ENCODE measurements at regions not wholly inside any gene's neighbourhood (a gene's known extent, or its start where the extent isn't known, plus 50 kb on each side); places are given as distances from the start of the nearest gene placed in this dataset.

DNA sequence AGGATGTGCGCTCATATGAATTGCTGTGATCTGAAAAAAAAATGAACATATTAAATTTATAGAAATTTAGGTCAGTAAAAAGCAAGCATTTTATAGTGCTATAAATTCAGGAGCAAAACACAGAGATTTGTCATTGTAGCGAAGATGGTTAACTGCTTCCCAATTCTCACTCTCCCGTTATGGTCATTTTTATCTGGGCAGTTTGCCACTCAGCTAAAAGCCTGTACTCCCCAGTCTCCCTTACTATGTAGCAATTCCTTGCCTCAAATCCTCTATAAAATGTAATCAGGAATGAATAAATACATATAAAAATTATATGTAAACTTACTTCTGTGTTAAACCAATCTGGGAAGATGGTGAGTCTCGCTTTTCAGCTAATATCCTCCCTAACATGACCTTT is 471.5 kb downstream of the HINT1 start:
- Histone ChIP-seq H3K4ac (ENCODE audit: low read depth, low read length) (no peak overlapping the region), H3K27ac (ENCODE audit: insufficient read length, low read depth, low read length) (no peak overlapping the region), H4K5ac (ENCODE audit: insufficient read length, low read depth, low read length) (no peak overlapping the region), H3K27me3 (ENCODE audit: insufficient read depth, low read length) (no peaks in the 10 kb centered on the region), H2AFZ (ENCODE audit: low read length) (no peak overlapping the region), H3K23ac (ENCODE audit: insufficient read length, low read depth, low read length) (no peak overlapping the region), H3K79me2 (ENCODE audit: insufficient read depth, low read length) (no peaks in the 10 kb centered on the region), H3K4me2 (ENCODE audit: insufficient read depth, insufficient read length, low read length) (no peak overlapping the region), H3K18ac (ENCODE audit: insufficient read length, low read depth, low read length) (no peak overlapping the region), H2AK5ac (ENCODE audit: insufficient read length, low read length) (no peak overlapping the region), H3T11ph (ENCODE audit: low read length) (no peak overlapping the region), H2BK12ac (ENCODE audit: insufficient read length, low read depth, low read length) (no peak overlapping the region), H3K9me3 (ENCODE audit: control insufficient read depth, low read depth, low read length) (no peaks in the 10 kb centered on the region), H4K8ac (replicated peaks; ENCODE audit: insufficient read length, low read depth, low read length) (no peak overlapping the region), H4K20me1 (ENCODE audit: control insufficient read depth, insufficient read depth, insufficient read length) (no peaks in the 10 kb centered on the region), H3K23me2 (ENCODE audit: insufficient read length, low read depth, low read length, poor library complexity, severe bottlenecking) (no peaks in the 10 kb centered on the region), H3K79me1 (ENCODE audit: insufficient read depth, low read depth, low read length, poor library complexity, severe bottlenecking) (no peaks in the 10 kb centered on the region), H2BK20ac (ENCODE audit: low read depth, low read length, poor library complexity, severe bottlenecking) (no peak overlapping the region), H4K91ac (ENCODE audit: insufficient read length, low read depth, low read length) (no peak overlapping the region), H3K9ac (ENCODE audit: extremely low read depth, insufficient read length, low read length) (no peak overlapping the region), H2BK15ac (ENCODE audit: low read depth, low read length) (no peak overlapping the region), H3K56ac (ENCODE audit: insufficient read length, low read depth, low read length) (no peak overlapping the region), H3K4me1 (ENCODE audit: insufficient read depth, low read length) (no peaks in the 10 kb centered on the region), H3K14ac (ENCODE audit: insufficient read depth, low read length) (no peak overlapping the region), H2BK5ac (ENCODE audit: insufficient read length, low read length) (no peak overlapping the region), H2BK120ac (ENCODE audit: low read depth, low read length, poor library complexity, severe bottlenecking) (no peak overlapping the region)
- no peaks in the 10 kb centered on the region for H3K4me1 Mint-ChIP-seq
- no peaks in the 10 kb centered on the region for H3K36me3 Mint-ChIP-seq (ENCODE audit: insufficient read depth in 1 of 3, low read depth in 3 of 3)
- no peak overlapping the region for H3K4me3 Mint-ChIP-seq
- H3K27me3 Mint-ChIP-seq (ENCODE audit: low read depth), result no peaks in the 10 kb centered on the region; the same call in 1 of the 2 replicates
- no peaks in the 10 kb centered on the region for H3K9me3 Mint-ChIP-seq
- no CpG with 5 or more reads among the region's 4 CpGs for WGBS (ENCODE audit: extremely low coverage, insufficient read length, low lambda C conversion rate)
- H3K27ac Mint-ChIP-seq, result no peak overlapping the region
- DNase-seq, result no peak
- TF ChIP-seq, protein P1, sequence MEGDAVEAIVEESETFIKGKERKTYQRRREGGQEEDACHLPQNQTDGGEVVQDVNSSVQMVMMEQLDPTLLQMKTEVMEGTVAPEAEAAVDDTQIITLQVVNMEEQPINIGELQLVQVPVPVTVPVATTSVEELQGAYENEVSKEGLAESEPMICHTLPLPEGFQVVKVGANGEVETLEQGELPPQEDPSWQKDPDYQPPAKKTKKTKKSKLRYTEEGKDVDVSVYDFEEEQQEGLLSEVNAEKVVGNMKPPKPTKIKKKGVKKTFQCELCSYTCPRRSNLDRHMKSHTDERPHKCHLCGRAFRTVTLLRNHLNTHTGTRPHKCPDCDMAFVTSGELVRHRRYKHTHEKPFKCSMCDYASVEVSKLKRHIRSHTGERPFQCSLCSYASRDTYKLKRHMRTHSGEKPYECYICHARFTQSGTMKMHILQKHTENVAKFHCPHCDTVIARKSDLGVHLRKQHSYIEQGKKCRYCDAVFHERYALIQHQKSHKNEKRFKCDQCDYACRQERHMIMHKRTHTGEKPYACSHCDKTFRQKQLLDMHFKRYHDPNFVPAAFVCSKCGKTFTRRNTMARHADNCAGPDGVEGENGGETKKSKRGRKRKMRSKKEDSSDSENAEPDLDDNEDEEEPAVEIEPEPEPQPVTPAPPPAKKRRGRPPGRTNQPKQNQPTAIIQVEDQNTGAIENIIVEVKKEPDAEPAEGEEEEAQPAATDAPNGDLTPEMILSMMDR (conservative IDR thresholded peaks at IDR 0.05), result no peak
